ENCODE measurements at regions not wholly inside any gene's neighbourhood (a gene's known extent, or its start where the extent isn't known, plus 50 kb on each side); places are given as distances from the start of the nearest gene placed in this dataset.
"Not testable (repeated sequence)": the region's sequence is repeated elsewhere in the genome, so short reads cannot be mapped to it uniquely, and the experiment has no call there.

GRCh38 chr4:147223576-147223975, 257.3 kb upstream of the EDNRA start:
- no peak for DNase-seq (ENCODE audit: low spot score in 2 of 2)
- H3K4me3 ChIP-seq (ENCODE audit: low read depth, poor library complexity, severe bottlenecking) = no peak overlapping the region
- intact Hi-C loops (cut with DNase I; ENCODE audit: low total_unique reads) = no loop called here
- TF ChIP-seq POLR2A (IDR thresholded peaks at IDR 0.05) = no peak
- no peak for TF ChIP-seq CTCF (IDR thresholded peaks at IDR 0.05)
- 72 to 80% methylated on average over 5 of the region's 5 CpGs for WGBS, 2 donors

- no peak overlapping the region for H3K4me3 ChIP-seq (ENCODE audit: low read depth, poor library complexity, severe bottlenecking)
- 62 to 74% methylated on average over 3 of the region's 3 CpGs for WGBS, 2 donors
- intact Hi-C loops (cut with DNase I; ENCODE audit: low total_unique reads) = no loop called here
- no peak for DNase-seq (ENCODE audit: low spot score in 2 of 2)
- TF ChIP-seq CTCF (IDR thresholded peaks at IDR 0.05) = no peak
- no peak for TF ChIP-seq POLR2A (IDR thresholded peaks at IDR 0.05)
Measured at GRCh38 chr4:147236806-147237205, 244.1 kb upstream of the EDNRA start.

DNA sequence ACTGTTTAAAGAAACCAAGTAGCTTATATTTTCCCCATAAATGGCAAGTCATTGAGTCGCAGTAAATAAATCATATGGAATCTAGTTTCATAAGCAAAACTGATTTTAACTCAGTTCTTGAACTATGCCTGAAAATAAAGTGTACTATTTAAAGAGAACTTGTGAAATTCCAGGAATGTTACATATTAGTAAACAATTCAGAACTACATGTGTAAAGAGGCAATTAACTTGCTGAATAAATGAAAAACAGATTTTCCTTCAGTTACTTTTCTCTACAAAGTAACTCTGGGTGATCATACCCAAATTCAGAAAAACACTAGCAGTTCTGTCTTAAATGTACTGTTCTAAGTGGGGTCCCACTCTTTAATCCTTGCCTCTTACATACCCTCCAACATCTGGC, 236.1 kb upstream of the EDNRA start:
- no peak for DNase-seq (ENCODE audit: low spot score in 2 of 2)
- 0% methylated on average over 1 of the region's 1 CpG for WGBS, 2 donors
- no peak for TF ChIP-seq POLR2A (IDR thresholded peaks at IDR 0.05)
- intact Hi-C loops (cut with DNase I; ENCODE audit: low total_unique reads) = no loop called here
- no peak overlapping the region for H3K4me3 ChIP-seq (ENCODE audit: low read depth, poor library complexity, severe bottlenecking)

DNA sequence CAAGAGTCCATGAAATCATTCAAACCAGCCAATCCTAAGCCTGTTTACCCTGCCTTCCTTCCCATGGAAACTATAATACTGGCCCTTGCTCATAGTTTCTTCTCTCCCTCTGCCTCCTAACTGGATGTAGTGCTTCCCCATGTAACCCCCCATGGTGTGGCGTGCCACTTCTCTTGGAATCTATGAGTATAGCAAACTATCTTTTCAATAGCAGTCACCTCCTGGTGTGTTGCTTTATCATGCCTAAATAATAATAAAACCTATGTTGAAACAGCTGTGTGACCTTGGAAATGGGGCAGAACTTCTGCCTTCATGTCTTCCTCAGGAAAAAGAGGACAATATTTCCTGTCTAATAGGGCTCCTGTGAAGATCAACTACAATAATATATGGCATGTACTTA, 234.8 kb upstream of the EDNRA start:
- no peak for DNase-seq (ENCODE audit: low spot score in 2 of 2)
- 100% methylated on average over 1 of the region's 1 CpG for WGBS, 2 donors
- intact Hi-C loops (cut with DNase I; ENCODE audit: low total_unique reads) = no loop called here
- TF ChIP-seq POLR2A (IDR thresholded peaks at IDR 0.05) (no peak), CTCF (IDR thresholded peaks at IDR 0.05) (no peak)
- no peak overlapping the region for H3K4me3 ChIP-seq (ENCODE audit: low read depth, poor library complexity, severe bottlenecking)

DNA sequence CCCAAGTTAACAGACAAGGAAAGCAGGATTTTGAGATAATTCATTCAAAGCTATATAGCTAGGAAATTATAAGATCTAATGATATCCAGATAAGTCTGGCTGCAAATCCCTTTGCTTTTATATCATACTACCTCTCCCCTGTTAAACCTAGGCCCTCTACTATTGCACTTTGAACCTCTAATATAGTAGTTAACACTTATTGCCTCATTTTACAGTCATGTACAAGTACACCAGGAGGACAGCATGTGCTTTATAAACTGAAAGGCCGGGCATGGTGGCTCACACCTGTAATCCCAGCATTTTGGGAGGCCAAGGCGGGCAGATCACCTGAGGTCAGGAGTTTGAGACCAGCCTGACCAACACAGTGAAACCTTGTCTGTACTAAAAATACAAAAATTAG, 234.4 kb upstream of the EDNRA start:
- H3K4me3 ChIP-seq (ENCODE audit: low read depth, poor library complexity, severe bottlenecking); intact Hi-C loops (cut with DNase I; ENCODE audit: low total_unique reads); DNase-seq (ENCODE audit: low spot score in 2 of 2): not testable (repeated sequence)
- 84 to 100% methylated on average over 2 of the region's 2 CpGs for WGBS, 2 donors

- intact Hi-C loops (cut with DNase I; ENCODE audit: low total_unique reads) = no loop called here
- DNase-seq (ENCODE audit: low spot score in 2 of 2) = no peak
- TF ChIP-seq CTCF (IDR thresholded peaks at IDR 0.05) (no peak), POLR2A (IDR thresholded peaks at IDR 0.05) (no peak)
- 38 to 41% methylated on average over 2 of the region's 2 CpGs for WGBS, 2 donors
- H3K4me3 ChIP-seq (ENCODE audit: low read depth, poor library complexity, severe bottlenecking) = no peak overlapping the region
Measured at GRCh38 chr4:147247579-147247978, 233.3 kb upstream of the EDNRA start.

DNA sequence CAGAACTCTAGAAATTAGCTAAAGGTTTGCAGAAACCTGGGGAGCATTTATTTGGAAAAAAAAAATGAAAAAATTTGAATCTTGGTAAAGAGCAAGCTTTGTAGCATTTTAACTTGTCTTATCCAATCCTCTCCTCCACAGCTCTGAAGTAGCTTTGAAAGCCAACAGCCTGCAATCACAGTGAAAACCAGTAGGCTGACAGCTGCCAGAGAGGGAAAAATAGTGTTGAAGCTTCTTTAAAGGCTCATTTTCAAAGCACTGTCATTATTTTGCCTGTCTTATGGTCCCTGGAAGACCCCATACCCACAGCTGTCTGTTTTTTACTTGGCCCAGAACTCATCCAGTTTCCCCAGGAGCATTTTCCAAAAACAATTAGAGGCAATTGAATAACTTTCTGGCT, 230.8 kb upstream of the EDNRA start:
- H3K4me3 ChIP-seq (ENCODE audit: low read depth, poor library complexity, severe bottlenecking) = no peak overlapping the region
- no peak for DNase-seq (ENCODE audit: low spot score in 2 of 2)
- intact Hi-C loops (cut with DNase I; ENCODE audit: low total_unique reads) = no loop called here
- TF ChIP-seq CTCF (IDR thresholded peaks at IDR 0.05) (no peak), POLR2A (IDR thresholded peaks at IDR 0.05) (no peak)

DNA sequence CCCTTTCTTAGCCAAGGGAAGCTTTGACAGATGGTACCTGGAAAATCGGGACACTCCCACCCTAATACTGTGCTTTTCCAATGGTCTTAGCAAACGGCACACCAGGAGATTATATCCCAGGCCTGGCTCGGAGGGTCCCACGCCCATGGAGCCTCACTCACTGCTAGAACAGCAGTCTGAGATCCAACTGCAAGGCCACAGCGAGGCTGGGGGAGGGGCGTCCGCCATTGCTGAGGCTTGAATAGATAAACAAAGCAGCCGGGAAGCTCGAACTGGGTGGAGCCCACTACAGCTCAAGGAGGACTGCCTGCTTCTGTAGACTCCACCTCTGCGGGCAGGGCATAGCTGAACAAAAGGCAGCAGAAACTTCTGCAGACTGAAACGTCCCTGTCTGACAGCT, 225.6 kb upstream of the EDNRA start:
- intact Hi-C loops (cut with DNase I; ENCODE audit: low total_unique reads); DNase-seq (ENCODE audit: low spot score in 2 of 2); H3K4me3 ChIP-seq (ENCODE audit: low read depth, poor library complexity, severe bottlenecking): not testable (repeated sequence)
- WGBS, 2 donors = 88 to 91% methylated on average over 11 of the region's 11 CpGs

GRCh38 chr4:147259271-147259670, 221.6 kb upstream of the EDNRA start:
- H3K4me3 ChIP-seq (ENCODE audit: low read depth, poor library complexity, severe bottlenecking); intact Hi-C loops (cut with DNase I; ENCODE audit: low total_unique reads); DNase-seq (ENCODE audit: low spot score in 2 of 2): not testable (repeated sequence)
- WGBS, 2 donors = 83 to 94% methylated on average over 1 of the region's 1 CpG
